ENCODE measurements at regions not wholly inside any gene's neighbourhood (a gene's known extent, or its start where the extent isn't known, plus 50 kb on each side); places are given as distances from the start of the nearest gene placed in this dataset.

DNA sequence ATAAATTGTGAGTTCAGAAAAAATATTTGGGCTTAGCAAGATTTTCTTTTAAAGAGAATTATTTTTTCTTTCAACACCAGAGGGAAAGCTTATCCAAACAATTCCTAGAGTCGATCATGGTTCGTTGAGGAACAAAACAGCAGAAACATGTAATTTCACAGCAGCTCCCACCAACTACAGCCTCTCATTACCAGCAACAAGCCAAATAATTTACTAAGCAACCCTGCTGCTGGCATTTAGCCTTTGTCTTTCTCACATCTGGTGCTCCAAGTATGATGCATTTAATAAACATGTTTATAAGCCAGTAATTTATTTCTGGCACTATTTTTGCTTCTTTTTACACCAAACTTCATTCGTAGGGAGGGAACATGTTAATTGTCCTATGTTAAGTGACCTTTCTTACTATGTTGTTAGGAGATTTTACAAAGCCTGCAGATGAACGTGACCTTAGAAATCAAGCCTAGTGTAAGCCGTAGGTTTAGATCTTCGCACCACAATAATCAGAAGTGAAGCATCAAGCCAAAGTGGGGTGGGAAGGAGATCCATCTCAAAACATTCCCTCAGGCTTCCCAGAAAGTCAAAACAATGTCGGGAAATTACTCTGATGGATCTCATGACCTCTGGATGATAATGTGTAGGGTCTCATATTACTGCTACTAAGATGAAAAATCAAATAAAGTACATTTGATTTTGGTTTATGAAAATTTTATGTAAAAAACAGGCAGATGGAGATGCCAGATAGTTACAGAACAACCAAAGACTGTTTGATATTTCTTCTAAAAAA is 128.4 kb downstream of the RPAP3 start:
- Mint-ChIP-seq H3K4me1 (no peaks in the 10 kb centered on the region), H3K27me3 (no peaks in the 10 kb centered on the region)

DNA sequence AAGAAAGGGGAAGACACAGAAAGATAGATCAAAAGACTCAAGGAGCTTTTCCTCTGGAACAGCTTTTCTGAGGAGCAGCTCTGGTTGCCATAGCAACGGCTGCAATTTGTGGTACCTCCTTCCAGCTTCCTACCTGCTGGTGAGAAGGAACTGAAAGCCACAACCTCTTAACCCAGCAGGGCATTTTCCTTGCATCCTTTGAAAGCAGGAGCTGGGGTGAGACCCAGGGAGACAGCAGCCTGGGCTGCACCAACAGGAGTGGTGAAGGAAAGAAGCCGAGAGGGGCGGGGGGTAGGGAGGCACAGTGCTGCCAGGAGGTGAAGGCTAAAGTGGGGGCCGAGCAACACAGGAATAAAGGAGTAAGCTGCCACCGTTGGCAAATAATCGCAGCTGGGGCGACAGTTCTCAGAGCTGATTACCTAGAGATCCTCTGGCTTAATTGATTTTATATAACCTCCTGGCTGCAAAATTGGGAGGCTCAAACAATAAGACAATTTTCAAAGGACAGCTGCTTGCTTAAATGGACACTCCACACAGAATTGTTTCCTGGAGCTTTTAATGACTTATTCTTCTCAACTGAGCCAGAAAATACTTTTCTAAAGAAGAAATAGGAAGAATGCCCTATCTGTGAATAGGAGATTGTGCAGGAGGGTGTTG is 129.4 kb downstream of the RPAP3 start:
- ATAC-seq (ENCODE audit: low read depth), result no peak
- Mint-ChIP-seq H3K4me1 (no peaks in the 10 kb centered on the region), H3K36me3 (no peaks in the 10 kb centered on the region), H3K4me3 (no peak overlapping the region), H3K9me3 (peaks cover 2% of the 10 kb centered on the region), H3K27me3 (no peaks in the 10 kb centered on the region), H3K27ac (no peak overlapping the region)
- POLR2A ChIA-PET, result no interaction called here
- DNase-seq, result no peak

More for the DNA sequence above, 128.4 kb downstream of the RPAP3 start:
- peaks cover 2% of the 10 kb centered on the region for H3K9me3 Mint-ChIP-seq
- no peak for ATAC-seq (ENCODE audit: low read depth)
- H3K36me3 Mint-ChIP-seq, result no peaks in the 10 kb centered on the region
- H3K4me3 Mint-ChIP-seq, result no peak overlapping the region
- DNase-seq, result no peak
- POLR2A ChIA-PET, result no interaction called here
- no peak overlapping the region for H3K27ac Mint-ChIP-seq

DNA sequence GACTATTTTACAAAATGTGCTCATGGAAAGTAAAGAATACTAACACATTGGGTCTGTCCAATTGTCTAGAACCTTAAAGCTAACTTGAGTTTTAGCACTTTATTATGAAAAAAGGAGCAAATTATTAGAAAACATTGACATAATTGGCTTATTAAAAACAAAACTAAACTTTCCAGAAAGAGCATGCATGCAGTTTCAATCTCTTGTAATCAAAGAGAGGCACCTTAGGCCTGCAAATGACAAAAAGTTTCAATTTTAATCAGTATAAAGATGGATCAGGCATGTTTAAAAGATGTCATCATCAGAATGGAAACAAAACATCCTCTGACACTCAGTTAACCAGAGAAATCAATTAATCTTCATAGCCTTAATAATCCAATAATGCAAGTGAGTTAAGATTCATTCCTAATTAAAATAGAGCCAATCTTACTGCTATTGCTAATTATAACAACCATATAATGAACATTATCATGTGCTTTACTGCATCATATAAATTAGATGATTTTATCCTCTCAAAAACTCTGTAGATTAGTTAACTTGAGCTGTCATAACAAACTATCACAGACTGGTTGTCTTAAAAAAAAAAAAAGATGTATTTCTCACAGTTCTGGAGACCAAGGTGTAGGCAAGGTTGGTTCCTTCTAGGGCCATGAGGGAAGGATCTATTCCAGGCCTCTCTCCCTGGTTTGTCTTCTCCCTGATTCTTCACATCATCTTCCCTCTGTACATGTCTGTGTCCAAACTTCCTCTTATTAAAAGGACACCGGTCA is 131.4 kb downstream of the RPAP3 start:
- POLR2A ChIA-PET, result no interaction called here
- no peak for DNase-seq
- H3K27ac Mint-ChIP-seq, result no peak overlapping the region
- peaks cover 4% of the 10 kb centered on the region for H3K9me3 Mint-ChIP-seq
- H3K4me3 Mint-ChIP-seq, result no peak overlapping the region
- ATAC-seq (ENCODE audit: low read depth), result no peak
- H3K36me3 Mint-ChIP-seq, result no peaks in the 10 kb centered on the region
- no peaks in the 10 kb centered on the region for H3K27me3 Mint-ChIP-seq
- H3K4me1 Mint-ChIP-seq, result no peaks in the 10 kb centered on the region

DNA sequence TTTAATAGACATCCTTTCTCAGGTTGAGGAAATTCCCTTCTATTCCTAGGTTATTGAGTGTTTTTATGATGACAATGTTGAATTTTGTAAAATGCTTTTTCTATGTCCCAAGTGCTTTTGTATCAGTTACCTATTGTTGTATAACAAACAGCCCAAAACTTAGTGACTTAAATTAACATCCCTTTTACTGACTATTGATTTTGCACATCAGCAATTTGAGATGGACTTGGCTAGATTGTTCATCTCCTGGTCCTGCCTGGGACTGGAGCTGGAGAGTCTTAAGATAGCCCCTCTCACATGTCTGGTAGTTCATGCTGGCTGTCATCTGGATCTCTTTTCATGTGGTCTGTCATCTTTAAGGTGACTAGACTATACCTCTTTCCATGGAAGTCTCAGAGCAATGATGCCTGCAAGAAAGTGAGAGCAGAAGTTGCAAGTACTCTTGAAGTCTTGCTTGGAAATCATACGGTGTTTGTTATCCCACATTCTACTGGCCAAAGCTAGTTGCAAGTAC is 132.6 kb downstream of the RPAP3 start:
- Mint-ChIP-seq H3K27me3 (no peaks in the 10 kb centered on the region), H3K4me3 (no peak overlapping the region), H3K4me1 (no peaks in the 10 kb centered on the region), H3K36me3 (no peaks in the 10 kb centered on the region), H3K9me3 (peaks cover 4% of the 10 kb centered on the region), H3K27ac (no peak overlapping the region)
- DNase-seq (no peak), ATAC-seq (ENCODE audit: low read depth) (no peak)
- POLR2A ChIA-PET, result no interaction called here

DNA sequence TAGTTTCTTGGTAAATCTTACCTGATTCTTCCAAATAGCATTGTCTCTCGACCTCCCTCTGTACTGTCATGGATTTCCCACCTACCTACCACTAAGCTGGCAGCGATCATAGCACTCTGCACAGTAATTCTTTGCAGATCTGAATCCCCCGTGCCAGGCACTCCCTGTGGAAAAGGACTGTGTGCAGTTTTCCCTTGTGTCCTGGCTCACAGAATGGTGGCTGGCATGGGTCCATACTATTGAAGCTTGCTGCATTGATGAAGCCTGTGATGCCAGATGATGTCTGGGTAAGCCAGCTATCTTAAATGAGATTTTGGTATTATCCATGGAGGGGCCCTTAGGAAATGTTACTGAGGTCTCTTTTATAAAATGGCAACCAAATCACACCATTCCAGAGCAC is 135.7 kb downstream of the RPAP3 start:
- H3K9me3 Mint-ChIP-seq, result peaks cover 2% of the 10 kb centered on the region
- H3K27ac Mint-ChIP-seq, result no peak overlapping the region
- no peaks in the 10 kb centered on the region for H3K36me3 Mint-ChIP-seq
- no peaks in the 10 kb centered on the region for H3K27me3 Mint-ChIP-seq
- no peaks in the 10 kb centered on the region for H3K4me1 Mint-ChIP-seq
- DNase-seq, result no peak
- POLR2A ChIA-PET, result no interaction called here
- no peak for ATAC-seq (ENCODE audit: low read depth)
- H3K4me3 Mint-ChIP-seq, result no peak overlapping the region

DNA sequence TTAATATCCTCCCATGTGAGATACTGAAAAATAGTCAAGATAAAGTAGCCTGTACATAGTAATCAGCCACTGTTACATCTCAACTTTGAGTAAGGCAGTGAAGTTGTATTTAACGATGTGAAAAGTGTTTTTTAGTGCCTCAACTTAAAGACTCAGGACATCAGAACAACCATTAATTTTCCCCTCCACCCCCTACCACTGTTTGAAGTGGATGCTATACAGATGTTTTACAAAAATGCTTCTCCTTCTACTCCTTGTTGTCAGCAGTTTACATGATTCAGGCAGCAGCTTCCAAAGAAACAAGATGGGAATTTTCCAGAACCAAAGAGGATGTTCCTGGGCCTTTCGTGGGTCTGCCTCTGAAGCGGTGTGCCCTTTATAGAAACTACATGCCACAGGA is 143.6 kb downstream of the RPAP3 start:
- DNase-seq, result no peak
- no peaks in the 10 kb centered on the region for H3K4me1 Mint-ChIP-seq
- H3K4me3 Mint-ChIP-seq, result no peak overlapping the region
- peaks cover 2% of the 10 kb centered on the region for H3K27me3 Mint-ChIP-seq
- H3K9me3 Mint-ChIP-seq, result peaks cover 6% of the 10 kb centered on the region
- POLR2A ChIA-PET, result no interaction called here
- no peak overlapping the region for H3K27ac Mint-ChIP-seq
- ATAC-seq (ENCODE audit: low read depth), result no peak
- no peaks in the 10 kb centered on the region for H3K36me3 Mint-ChIP-seq

DNA sequence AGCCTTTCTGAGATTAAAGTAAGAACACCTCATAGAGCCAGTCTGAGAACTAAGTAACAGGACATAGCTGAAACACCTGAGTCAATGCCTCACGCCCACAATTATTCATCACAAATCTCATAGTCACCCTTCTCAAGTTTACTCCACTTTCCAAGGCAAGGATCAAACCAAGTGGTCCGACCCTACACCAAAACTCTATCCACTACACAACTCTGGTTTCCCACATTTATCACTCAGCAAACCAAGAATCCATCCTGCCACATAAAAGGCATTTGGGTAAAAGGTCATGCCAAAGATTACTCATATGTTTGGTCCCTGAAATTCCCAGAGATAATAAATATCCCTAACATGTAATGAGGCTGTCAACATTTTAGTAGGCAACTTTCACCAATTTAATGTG is 144.1 kb downstream of the RPAP3 start:
- H3K36me3 Mint-ChIP-seq, result no peaks in the 10 kb centered on the region
- ATAC-seq (ENCODE audit: low read depth), result no peak

DNA sequence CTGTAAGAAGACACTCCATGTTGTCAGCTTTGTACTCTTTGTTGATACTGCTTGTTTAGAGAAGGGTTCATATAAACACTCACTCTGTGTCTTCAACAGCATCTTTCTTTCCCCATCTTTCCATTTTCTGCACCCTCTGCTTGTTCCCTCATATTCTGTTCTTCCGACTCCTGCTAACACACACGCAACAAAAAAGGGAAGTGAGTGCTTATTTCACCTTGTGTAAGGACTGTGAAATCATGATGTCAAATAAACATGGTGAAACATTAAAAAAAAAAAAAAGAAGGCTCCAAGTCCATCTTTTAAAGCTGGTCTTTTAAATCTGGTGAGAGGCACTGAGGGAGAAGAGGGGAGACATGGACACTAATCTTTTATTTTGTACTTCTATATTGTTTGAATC is 145.4 kb downstream of the RPAP3 start:
- POLR2A ChIA-PET, result no interaction called here
- DNase-seq, result no peak
- Mint-ChIP-seq H3K4me1 (no peaks in the 10 kb centered on the region), H3K36me3 (no peaks in the 10 kb centered on the region), H3K4me3 (no peak overlapping the region), H3K27me3 (peaks cover 2% of the 10 kb centered on the region), H3K9me3 (peaks cover 7% of the 10 kb centered on the region), H3K27ac (no peak overlapping the region)
- no peak for ATAC-seq (ENCODE audit: low read depth)

More for the DNA sequence above, 144.1 kb downstream of the RPAP3 start:
- H3K4me3 Mint-ChIP-seq, result no peak overlapping the region
- peaks cover 2% of the 10 kb centered on the region for H3K27me3 Mint-ChIP-seq
- no peaks in the 10 kb centered on the region for H3K4me1 Mint-ChIP-seq
- no peak overlapping the region for H3K27ac Mint-ChIP-seq
- DNase-seq, result no peak
- H3K9me3 Mint-ChIP-seq, result peaks cover 6% of the 10 kb centered on the region
- POLR2A ChIA-PET, result no interaction called here

DNA sequence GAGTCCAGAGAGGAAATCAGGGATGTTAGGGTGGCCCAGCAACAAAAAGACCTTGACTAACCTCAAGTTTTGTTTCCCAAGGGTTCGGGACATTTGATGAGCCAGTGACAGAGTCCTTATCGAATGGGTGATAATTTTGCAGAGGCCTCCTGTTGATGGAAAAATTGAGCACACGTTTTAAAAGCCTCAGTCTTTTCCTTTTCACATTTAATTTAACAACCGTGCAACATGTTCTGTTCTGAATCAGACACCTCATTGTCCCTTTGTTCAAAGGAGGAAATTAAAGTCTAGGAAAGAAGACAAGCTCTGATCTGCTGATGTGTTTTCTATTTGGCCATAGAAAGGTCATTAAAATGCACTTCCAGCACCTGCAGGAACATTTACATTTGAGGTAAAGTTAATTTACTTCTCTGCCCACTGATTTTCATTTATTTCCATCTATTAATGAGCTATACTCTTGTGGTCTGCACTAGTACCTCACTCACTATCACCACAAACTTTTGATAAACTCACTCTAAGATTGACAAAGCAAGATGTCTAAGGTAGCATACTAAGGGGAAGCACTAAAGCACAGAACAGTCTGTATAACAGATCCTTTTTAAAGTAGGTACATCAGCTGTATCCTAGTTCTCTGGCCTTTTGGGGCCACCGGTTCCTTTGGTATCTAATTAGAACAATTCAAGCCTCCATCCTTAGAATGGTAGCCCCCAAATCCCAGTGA is 147.0 kb downstream of the RPAP3 start:
- H3K36me3 Mint-ChIP-seq, result no peaks in the 10 kb centered on the region
- peaks cover 6% of the 10 kb centered on the region for H3K9me3 Mint-ChIP-seq
- no peak overlapping the region for H3K4me3 Mint-ChIP-seq
- no peak overlapping the region for H3K27ac Mint-ChIP-seq
- DNase-seq, result no peak
- no peak for ATAC-seq (ENCODE audit: low read depth)
- peaks cover 7% of the 10 kb centered on the region for H3K4me1 Mint-ChIP-seq
- H3K27me3 Mint-ChIP-seq, result peaks cover 2% of the 10 kb centered on the region
- POLR2A ChIA-PET, result no interaction called here

DNA sequence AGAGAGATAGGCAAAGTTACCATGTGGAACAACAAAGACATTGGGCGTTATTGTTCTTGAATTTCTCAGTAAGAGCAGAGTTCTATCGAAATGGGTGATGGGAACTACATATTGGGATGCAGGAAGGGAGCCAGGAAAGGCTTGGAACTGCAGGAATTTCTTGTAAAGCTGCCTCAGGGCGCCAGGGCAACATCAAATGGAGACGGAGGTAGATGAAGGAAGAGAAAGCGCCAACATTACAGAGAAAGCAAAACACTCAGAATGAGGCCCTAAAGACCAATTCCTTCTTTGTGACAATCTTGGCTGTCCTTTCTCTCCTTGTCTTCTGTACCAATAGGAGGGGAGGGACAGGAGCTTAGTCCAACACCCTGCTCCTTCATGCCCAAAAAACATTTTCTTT is 148.4 kb downstream of the RPAP3 start:
- ATAC-seq (ENCODE audit: low read depth), result no peak
- Mint-ChIP-seq H3K27me3 (peaks cover 2% of the 10 kb centered on the region), H3K27ac (no peak overlapping the region), H3K4me3 (no peak overlapping the region), H3K9me3 (peaks cover 11% of the 10 kb centered on the region), H3K36me3 (peaks cover 7% of the 10 kb centered on the region), H3K4me1 (peaks cover 7% of the 10 kb centered on the region)
- POLR2A ChIA-PET, result no interaction called here
- DNase-seq, result no peak

DNA sequence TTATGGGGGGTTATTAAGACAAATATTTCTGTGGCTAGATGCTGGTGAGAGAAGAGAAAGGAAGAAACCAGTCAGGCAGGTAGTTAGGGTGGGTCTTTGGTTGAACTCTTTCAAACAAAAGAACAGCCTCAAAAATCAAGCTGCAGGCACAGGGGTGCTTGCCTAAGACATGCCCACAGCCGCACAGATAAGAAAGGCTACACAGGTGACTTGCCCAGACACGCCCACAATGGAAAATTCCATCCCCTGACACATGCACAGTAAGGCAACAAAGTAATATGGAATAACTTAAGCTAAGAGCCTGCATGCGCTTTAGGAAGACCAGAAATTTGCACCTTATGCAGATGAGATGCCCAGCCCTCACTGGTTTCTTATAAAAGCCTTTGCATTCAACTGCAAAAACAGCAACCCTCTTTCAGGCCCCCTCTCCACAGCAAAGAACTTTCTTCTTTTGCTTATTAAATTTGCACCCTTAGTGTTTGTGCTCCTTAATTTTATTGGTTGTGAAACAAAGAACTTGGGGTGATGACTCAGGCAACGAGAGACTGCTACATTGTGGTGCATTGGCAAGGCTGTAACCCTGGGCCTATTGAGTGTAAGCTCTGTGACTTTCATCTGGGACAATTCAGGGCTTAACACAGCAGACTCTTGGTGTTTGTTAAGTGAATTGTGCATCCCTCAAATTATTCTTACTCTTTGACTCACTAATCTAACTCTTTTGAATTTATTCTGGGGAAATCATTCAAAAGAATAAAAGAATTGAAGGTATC is 149.4 kb downstream of the RPAP3 start:
- Mint-ChIP-seq H3K4me3 (no peak overlapping the region), H3K9me3 (peaks cover 11% of the 10 kb centered on the region), H3K27me3 (peaks cover 2% of the 10 kb centered on the region), H3K27ac (no peak overlapping the region), H3K4me1 (peaks cover 7% of the 10 kb centered on the region), H3K36me3 (peaks cover 7% of the 10 kb centered on the region)
- POLR2A ChIA-PET, result no interaction called here
- DNase-seq (no peak), ATAC-seq (ENCODE audit: low read depth) (no peak)

DNA sequence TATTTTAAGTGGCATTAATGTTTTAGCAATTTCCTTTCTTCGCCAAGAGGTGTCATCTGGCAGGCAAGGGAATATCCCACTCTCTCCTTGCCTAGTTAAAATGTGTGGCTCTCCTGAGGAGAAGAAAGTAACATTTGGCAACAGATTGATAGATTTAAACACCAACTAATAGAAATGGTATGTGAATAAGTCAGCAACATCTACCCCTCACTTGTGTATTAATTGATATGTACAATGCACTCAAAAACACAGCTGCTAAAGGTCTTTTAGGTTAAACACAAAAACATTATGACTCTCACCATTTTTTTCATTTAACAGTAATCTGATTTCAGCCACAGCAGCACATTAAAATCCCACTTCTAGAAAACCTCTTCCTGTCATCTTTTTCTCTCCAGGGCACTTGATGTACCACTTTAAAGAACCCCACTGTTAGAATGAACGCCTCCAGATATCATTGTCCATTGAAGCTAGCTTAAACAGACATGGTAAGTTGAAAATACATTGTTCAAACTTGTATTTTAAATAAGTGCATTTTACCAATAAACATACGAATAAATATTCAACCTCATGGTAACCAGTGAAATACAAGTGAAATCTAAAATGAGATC is 151.7 kb downstream of the RPAP3 start:
- no peak overlapping the region for H3K4me3 Mint-ChIP-seq
- POLR2A ChIA-PET, result no interaction called here

More for the DNA sequence above, 151.7 kb downstream of the RPAP3 start:
- peaks cover 13% of the 10 kb centered on the region for H3K9me3 Mint-ChIP-seq
- no peak overlapping the region for H3K27ac Mint-ChIP-seq
- ATAC-seq (ENCODE audit: low read depth) (peak; percentile 47), DNase-seq (no peak)
- no peaks in the 10 kb centered on the region for H3K27me3 Mint-ChIP-seq
- peaks cover 7% of the 10 kb centered on the region for H3K36me3 Mint-ChIP-seq
- H3K4me1 Mint-ChIP-seq, result peaks cover 7% of the 10 kb centered on the region

Data from activated naive CD8-positive, alpha-beta T cell treated with anti-CD3 and anti-CD28 coated beads, Interleukin-2, amount 10 ng/mL, durations not matched to agents 7 days and 5 days (primary cell).